ENCODE measurements at regions not wholly inside any gene's neighbourhood (a gene's known extent, or its start where the extent isn't known, plus 50 kb on each side); places are given as distances from the start of the nearest gene placed in this dataset.

DNA sequence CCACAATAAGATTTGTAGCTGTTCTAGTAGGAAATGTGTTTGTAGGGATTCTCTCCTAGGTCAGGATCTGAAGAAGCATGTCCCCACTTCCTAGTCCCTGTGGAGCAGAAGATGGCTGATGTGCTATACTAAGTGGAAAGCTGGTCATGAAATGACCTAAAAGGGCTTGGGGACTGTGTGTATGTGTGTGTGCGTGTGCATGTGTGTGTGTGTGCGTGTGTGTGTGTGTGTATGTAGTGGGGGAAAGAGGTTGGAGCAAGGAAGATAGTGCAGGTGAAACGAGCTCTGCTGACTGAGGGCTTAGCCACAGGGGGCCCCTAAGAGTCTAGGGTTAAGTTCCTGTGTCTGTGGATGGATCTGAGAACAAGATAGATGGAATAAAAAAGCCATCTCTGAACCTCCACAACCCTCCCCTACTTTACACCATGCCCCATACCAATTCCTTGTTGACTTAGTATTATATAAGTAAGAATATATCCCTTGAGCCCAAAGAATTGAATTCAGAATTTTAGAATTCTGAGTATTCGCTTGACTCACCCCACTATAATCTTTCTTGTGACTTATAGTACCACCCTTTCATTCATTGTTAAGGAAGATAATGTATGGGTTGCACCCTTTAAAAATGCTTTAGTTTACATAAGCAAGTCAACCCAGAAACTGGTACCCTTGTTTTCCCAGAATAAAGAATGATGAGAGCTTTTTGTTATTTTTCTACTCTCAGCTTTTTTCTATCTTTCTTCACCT lies 96.1 kb downstream of the RPL22L1 start (continued):
- peak; percentile 25; the same call in 1 of the 2 replicates for TF ChIP-seq TAF7 (tag; IDR thresholded peaks at IDR 0.05)
- TF ChIP-seq, protein P1, sequence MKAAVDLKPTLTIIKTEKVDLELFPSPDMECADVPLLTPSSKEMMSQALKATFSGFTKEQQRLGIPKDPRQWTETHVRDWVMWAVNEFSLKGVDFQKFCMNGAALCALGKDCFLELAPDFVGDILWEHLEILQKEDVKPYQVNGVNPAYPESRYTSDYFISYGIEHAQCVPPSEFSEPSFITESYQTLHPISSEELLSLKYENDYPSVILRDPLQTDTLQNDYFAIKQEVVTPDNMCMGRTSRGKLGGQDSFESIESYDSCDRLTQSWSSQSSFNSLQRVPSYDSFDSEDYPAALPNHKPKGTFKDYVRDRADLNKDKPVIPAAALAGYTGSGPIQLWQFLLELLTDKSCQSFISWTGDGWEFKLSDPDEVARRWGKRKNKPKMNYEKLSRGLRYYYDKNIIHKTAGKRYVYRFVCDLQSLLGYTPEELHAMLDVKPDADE (conservative IDR thresholded peaks at IDR 0.05; ENCODE audit: control insufficient read depth, low read depth, low read length): no peak
- peak in 1 of 2 experiments; percentile 45; a peak in 1 of 4 replicates for TF ChIP-seq KDM1A (IDR thresholded peaks at IDR 0.05)
- TF ChIP-seq ARID1B (IDR thresholded peaks at IDR 0.05): peak; percentile 51
- TF ChIP-seq, protein P2, sequence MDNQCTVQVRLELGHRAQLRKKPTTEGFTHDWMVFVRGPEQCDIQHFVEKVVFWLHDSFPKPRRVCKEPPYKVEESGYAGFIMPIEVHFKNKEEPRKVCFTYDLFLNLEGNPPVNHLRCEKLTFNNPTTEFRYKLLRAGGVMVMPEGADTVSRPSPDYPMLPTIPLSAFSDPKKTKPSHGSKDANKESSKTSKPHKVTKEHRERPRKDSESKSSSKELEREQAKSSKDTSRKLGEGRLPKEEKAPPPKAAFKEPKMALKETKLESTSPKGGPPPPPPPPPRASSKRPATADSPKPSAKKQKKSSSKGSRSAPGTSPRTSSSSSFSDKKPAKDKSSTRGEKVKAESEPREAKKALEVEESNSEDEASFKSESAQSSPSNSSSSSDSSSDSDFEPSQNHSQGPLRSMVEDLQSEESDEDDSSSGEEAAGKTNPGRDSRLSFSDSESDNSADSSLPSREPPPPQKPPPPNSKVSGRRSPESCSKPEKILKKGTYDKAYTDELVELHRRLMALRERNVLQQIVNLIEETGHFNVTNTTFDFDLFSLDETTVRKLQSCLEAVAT (IDR thresholded peaks at IDR 0.05): peak in 1 of 2 experiments; percentile 66; a peak in 1 of 4 replicates
- TF ChIP-seq, protein P3, sequence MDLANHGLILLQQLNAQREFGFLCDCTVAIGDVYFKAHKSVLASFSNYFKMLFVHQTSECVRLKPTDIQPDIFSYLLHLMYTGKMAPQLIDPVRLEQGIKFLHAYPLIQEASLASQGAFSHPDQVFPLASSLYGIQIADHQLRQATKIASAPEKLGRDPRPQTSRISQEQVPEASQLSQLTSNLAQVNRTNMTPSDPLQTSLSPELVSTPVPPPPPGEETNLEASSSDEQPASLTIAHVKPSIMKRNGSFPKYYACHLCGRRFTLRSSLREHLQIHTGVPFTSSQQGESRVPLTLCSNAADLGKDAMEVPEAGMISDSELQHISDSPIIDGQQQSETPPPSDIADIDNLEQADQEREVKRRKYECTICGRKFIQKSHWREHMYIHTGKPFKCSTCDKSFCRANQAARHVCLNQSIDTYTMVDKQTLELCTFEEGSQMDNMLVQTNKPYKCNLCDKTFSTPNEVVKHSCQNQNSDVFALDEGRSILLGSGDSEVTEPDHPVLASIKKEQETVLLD (IDR thresholded peaks at IDR 0.05): peak; percentile 67
- peak; percentile 80; the same call in 1 of the 2 replicates for TF ChIP-seq OTX1 (CRISPR knock-in tag; IDR thresholded peaks at IDR 0.05)
- peak; percentile 76; the same call in 1 of the 2 replicates for TF ChIP-seq HLTF (IDR thresholded peaks at IDR 0.05)
- TF ChIP-seq CAMTA2 (CRISPR knock-in tag; conservative IDR thresholded peaks at IDR 0.05): no peak
- TF ChIP-seq SMARCA4 (IDR thresholded peaks at IDR 0.05): 0 out of 2 replicates have a peak, but pooled peaks have one; percentile 56
- 0 out of 2 replicates have a peak, but pooled peaks have one; percentile 42 for TF ChIP-seq NFRKB (IDR thresholded peaks at IDR 0.05; ENCODE audit: low read depth)
- TF ChIP-seq, protein P4, sequence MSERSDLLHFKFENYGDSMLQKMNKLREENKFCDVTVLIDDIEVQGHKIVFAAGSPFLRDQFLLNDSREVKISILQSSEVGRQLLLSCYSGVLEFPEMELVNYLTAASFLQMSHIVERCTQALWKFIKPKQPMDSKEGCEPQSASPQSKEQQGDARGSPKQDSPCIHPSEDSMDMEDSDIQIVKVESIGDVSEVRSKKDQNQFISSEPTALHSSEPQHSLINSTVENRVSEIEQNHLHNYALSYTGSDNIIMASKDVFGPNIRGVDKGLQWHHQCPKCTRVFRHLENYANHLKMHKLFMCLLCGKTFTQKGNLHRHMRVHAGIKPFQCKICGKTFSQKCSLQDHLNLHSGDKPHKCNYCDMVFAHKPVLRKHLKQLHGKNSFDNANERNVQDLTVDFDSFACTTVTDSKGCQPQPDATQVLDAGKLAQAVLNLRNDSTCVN (CRISPR knock-in tag; IDR thresholded peaks at IDR 0.05): peak; percentile 83; the same call in 1 of the 2 replicates
- TF ChIP-seq SMAD4 (CRISPR knock-in tag; conservative IDR thresholded peaks at IDR 0.05): peak; percentile 45
- no peak for TF ChIP-seq SIRT6 (IDR thresholded peaks at IDR 0.05; ENCODE audit: low read depth, low read length)
- TF ChIP-seq ELF4 (CRISPR knock-in tag; IDR thresholded peaks at IDR 0.05): peak; percentile 72; the same call in 1 of the 2 replicates
- TF ChIP-seq EP400 (IDR thresholded peaks at IDR 0.05): peak; percentile 31; the same call in 1 of the 2 replicates
- TF ChIP-seq MBD2 (IDR thresholded peaks at IDR 0.05; ENCODE audit: borderline replicate concordance, low read depth): no peak
- 0 out of 4 replicates have a peak, but pooled peaks of 1 of the 2 experiments have one; percentile 28 for TF ChIP-seq MAZ (CRISPR knock-in tag; conservative IDR thresholded peaks at IDR 0.05 in 1 of 2, IDR thresholded peaks at IDR 0.05 in 1 of 2)
- peak; percentile 71; the same call in 1 of the 2 replicates for TF ChIP-seq ZNF583 (CRISPR knock-in tag; IDR thresholded peaks at IDR 0.05)
- TF ChIP-seq MYNN (IDR thresholded peaks at IDR 0.05): no peak
- no peak for TF ChIP-seq MYNN (CRISPR knock-in tag; IDR thresholded peaks at IDR 0.05)
- TF ChIP-seq, protein P5, sequence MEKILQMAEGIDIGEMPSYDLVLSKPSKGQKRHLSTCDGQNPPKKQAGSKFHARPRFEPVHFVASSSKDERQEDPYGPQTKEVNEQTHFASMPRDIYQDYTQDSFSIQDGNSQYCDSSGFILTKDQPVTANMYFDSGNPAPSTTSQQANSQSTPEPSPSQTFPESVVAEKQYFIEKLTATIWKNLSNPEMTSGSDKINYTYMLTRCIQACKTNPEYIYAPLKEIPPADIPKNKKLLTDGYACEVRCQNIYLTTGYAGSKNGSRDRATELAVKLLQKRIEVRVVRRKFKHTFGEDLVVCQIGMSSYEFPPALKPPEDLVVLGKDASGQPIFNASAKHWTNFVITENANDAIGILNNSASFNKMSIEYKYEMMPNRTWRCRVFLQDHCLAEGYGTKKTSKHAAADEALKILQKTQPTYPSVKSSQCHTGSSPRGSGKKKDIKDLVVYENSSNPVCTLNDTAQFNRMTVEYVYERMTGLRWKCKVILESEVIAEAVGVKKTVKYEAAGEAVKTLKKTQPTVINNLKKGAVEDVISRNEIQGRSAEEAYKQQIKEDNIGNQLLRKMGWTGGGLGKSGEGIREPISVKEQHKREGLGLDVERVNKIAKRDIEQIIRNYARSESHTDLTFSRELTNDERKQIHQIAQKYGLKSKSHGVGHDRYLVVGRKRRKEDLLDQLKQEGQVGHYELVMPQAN (IDR thresholded peaks at IDR 0.05; ENCODE audit: borderline replicate concordance): no peak

All from K562 (cell line).